ENCODE measurements at regions not wholly inside any gene's neighbourhood (a gene's known extent, or its start where the extent isn't known, plus 50 kb on each side); places are given as distances from the start of the nearest gene placed in this dataset.

GRCh38 chr4:159566786-159567185 is 463.9 kb downstream of the RAPGEF2 start:
- TF ChIP-seq EZH2 (IDR thresholded peaks at IDR 0.05; ENCODE audit: borderline replicate concordance, low read depth, low read length, poor library complexity, severe bottlenecking) (no peak), CTCF (conservative IDR thresholded peaks at IDR 0.05; ENCODE audit: low read depth, low read length) (no peak)

All from A673 (cell line).